ENCODE measurements at regions not wholly inside any gene's neighbourhood (a gene's known extent, or its start where the extent isn't known, plus 50 kb on each side); places are given as distances from the start of the nearest gene placed in this dataset.
"Not testable (repeated sequence)": the region's sequence is repeated elsewhere in the genome, so short reads cannot be mapped to it uniquely, and the experiment has no call there.

GRCh38 chr2:220583725-220584124, 956.3 kb downstream of the SLC4A3 start:
- no peak for DNase-seq

- DNase-seq, result no peak
Observed at GRCh38 chr2:220585241-220585640, 957.8 kb downstream of the SLC4A3 start.

- no peak for DNase-seq
Observed at GRCh38 chr2:220586980-220587530, 959.6 kb downstream of the SLC4A3 start.

GRCh38 chr2:220588148-220588547, 960.7 kb downstream of the SLC4A3 start:
- DNase-seq, result no peak

GRCh38 chr2:220590476-220590875, 963.0 kb downstream of the SLC4A3 start:
- no peak for DNase-seq

- DNase-seq, result no peak
Observed at GRCh38 chr2:220593526-220593925, 966.1 kb downstream of the SLC4A3 start.

- DNase-seq, result no peak
Observed at GRCh38 chr2:220601674-220602073, 970.4 kb downstream of the EPHA4 start.

GRCh38 chr2:220613004-220613403, 959.1 kb downstream of the EPHA4 start:
- not testable (repeated sequence) for DNase-seq

- no peak for DNase-seq
Observed at GRCh38 chr2:220614064-220614463, 958.0 kb downstream of the EPHA4 start.

- DNase-seq, result no peak
Observed at GRCh38 chr2:220619525-220620220, 952.4 kb downstream of the EPHA4 start.

GRCh38 chr2:220626603-220627002, 945.5 kb downstream of the EPHA4 start:
- no peak for DNase-seq

GRCh38 chr2:220628252-220628651, 943.9 kb downstream of the EPHA4 start:
- no peak for DNase-seq

- DNase-seq, result no peak
Observed at GRCh38 chr2:220641137-220641536, 931.0 kb downstream of the EPHA4 start.

GRCh38 chr2:220646424-220646823, 925.7 kb downstream of the EPHA4 start:
- no peak for DNase-seq

- no peak for DNase-seq
Observed at GRCh38 chr2:220648628-220649027, 923.5 kb downstream of the EPHA4 start.

GRCh38 chr2:220653776-220654175, 918.3 kb downstream of the EPHA4 start:
- DNase-seq, result no peak

- no peak for DNase-seq
Observed at GRCh38 chr2:220654322-220654721, 917.8 kb downstream of the EPHA4 start.

- no peak for DNase-seq
Observed at GRCh38 chr2:220660277-220661145, 911.6 kb downstream of the EPHA4 start.

- DNase-seq, result no peak
Observed at GRCh38 chr2:220662431-220662830, 909.7 kb downstream of the EPHA4 start.

- no peak for DNase-seq
Observed at GRCh38 chr2:220663065-220663464, 909.0 kb downstream of the EPHA4 start.

GRCh38 chr2:220664272-220665107, 907.6 kb downstream of the EPHA4 start:
- no peak for DNase-seq

- DNase-seq, result no peak
Observed at GRCh38 chr2:220665108-220665471, 907.0 kb downstream of the EPHA4 start.
